ENCODE measurements at regions not wholly inside any gene's neighbourhood (a gene's known extent, or its start where the extent isn't known, plus 50 kb on each side); places are given as distances from the start of the nearest gene placed in this dataset.

- TF ChIP-seq ZBTB33 (IDR thresholded peaks at IDR 0.05; ENCODE audit: borderline replicate concordance, low read depth) (no peak), RXRA (IDR thresholded peaks at IDR 0.05; ENCODE audit: borderline replicate concordance, low read depth) (no peak), SIN3A (IDR thresholded peaks at IDR 0.05; ENCODE audit: borderline replicate concordance, low read depth, low read length) (no peak), FOXJ3 (CRISPR knock-in tag; IDR thresholded peaks at IDR 0.05) (no peak), REST (IDR thresholded peaks at IDR 0.05; ENCODE audit: low read depth, low read length) (no peak), ELF1 (IDR thresholded peaks at IDR 0.05) (no peak), NFIC (IDR thresholded peaks at IDR 0.05; ENCODE audit: borderline replicate concordance) (no peak), USF2 (IDR thresholded peaks at IDR 0.05; ENCODE audit: borderline replicate concordance, low read depth, low read length) (no peak), MEF2A (IDR thresholded peaks at IDR 0.05; ENCODE audit: borderline replicate concordance, low read depth) (no peak), IRF3 (IDR thresholded peaks at IDR 0.05; ENCODE audit: low read depth, low read length) (no peak), CTCF (IDR thresholded peaks at IDR 0.05) (no peak), TCF12 (IDR thresholded peaks at IDR 0.05) (no peak), PBX3 (IDR thresholded peaks at IDR 0.05) (no peak)
- no peaks in the 10 kb centered on the region for H3K79me2 ChIP-seq (ENCODE audit: insufficient read depth)
- WGBS (ENCODE audit: low lambda C conversion rate): 74% methylated on average over 2 of the region's 2 CpGs
- ChIA-PET POLR2A (no interaction called here), CTCF (interaction anchor here (1.4 kb wide), 1 partner anchor 1901 kb away, joined by 7 read pairs; no protein-coding TSS in a partner anchor)
- no peaks in the 10 kb centered on the region for H3K27me3 ChIP-seq (ENCODE audit: insufficient read depth)
- H3K4me3 ChIP-seq (ENCODE audit: low read depth in 2 of 2, low read length in 1 of 2): no peak overlapping the region
- no peak overlapping the region for H3K27ac ChIP-seq (ENCODE audit: low read depth in 2 of 2, low read length in 1 of 2)
- no peak overlapping the region for H3K4me2 ChIP-seq
- no peaks in the 10 kb centered on the region for H3K4me1 ChIP-seq (ENCODE audit: control insufficient read depth in 1 of 2, insufficient read depth in 2 of 2, low read depth in 1 of 2, low read length in 1 of 2)
- no peak overlapping the region for H2AFZ ChIP-seq (ENCODE audit: low read depth)
- H3F3A ChIP-seq (replicated peaks; ENCODE audit: insufficient read depth): no peaks in the 10 kb centered on the region
- H3K9me2 ChIP-seq: no peaks in the 10 kb centered on the region
- no peaks in the 10 kb centered on the region for H3K9me3 ChIP-seq
- H4K20me1 ChIP-seq (ENCODE audit: insufficient read depth): no peaks in the 10 kb centered on the region
- no peak for DNase-seq
- no peak overlapping the region for H3K9ac ChIP-seq
- no peaks in the 10 kb centered on the region for H3K36me3 ChIP-seq (replicated peaks in 1 of 2; ENCODE audit: control insufficient read depth in 1 of 2, insufficient read depth in 2 of 2, low read length in 1 of 2)
Observed at GRCh38 chr4:62706423-62706822, 1506.3 kb downstream of the ADGRL3 start.
